OCI-LY7 (cell line): ENCODE measurements at regions not wholly inside any gene's neighbourhood (a gene's known extent, or its start where the extent isn't known, plus 50 kb on each side); places are given as distances from the start of the nearest gene placed in this dataset.

ENCODE experiments used
- BruUV-seq: library from RNA; stranded (reverse); fragments of 400-500 nt; replicated peaks from 2 replicates; lab custom pipeline; 2021; lab: Mats Ljungman, UMichigan
- CTCF ChIA-PET: fragments of 300-600 bp; sonication (Branson Sonifier 250); formaldehyde crosslinking; loops from one replicate; lab custom pipeline; 2022; ENCODE audit warnings: antibody characterized with exemption; ENCODE audit not compliant: unreplicated experiment; lab: Charles Lee
- POLR2A ChIA-PET: fragments of 300-600 bp; sonication (Branson Sonifier 250); formaldehyde crosslinking; loops from one replicate; lab custom pipeline; 2022; ENCODE audit warnings: antibody characterized with exemption; lab: Charles Lee
- DNase-seq: peaks from one replicate; pipeline ENCODE4 v3.0.0-alpha.2; 2015; ENCODE audit warnings: low spot score
- H2AFZ ChIP-seq: fragments of 200-600 bp; sonication (generic), shearing (Covaris generic); 2 replicates; pipeline ENCODE4 v1.6.1; 2014; ENCODE audit warnings: mild to moderate bottlenecking, antibody characterized with exemption, low read length, moderate library complexity
- H3K27ac ChIP-seq: fragments of 200-600 bp; sonication (generic); 2 replicates; pipeline ENCODE4 v1.5.1; 2014; ENCODE audit warnings: mixed run types, low read depth, mild to moderate bottlenecking, moderate library complexity, low read length, inconsistent platforms; ENCODE audit not compliant: poor library complexity, severe bottlenecking
- H3K36me3 ChIP-seq: fragments of 200-600 bp; sonication (generic); 2 replicates; pipeline ENCODE4 v1.6.1; 2014; ENCODE audit warnings: mild to moderate bottlenecking, antibody characterized with exemption, low read length, moderate library complexity, mixed read lengths; ENCODE audit not compliant: insufficient read depth
- H3K4me1 ChIP-seq: fragments of 200-600 bp; sonication (generic); 2 replicates; pipeline ENCODE4 v1.5.1; 2014; ENCODE audit warnings: mild to moderate bottlenecking, low read length; ENCODE audit not compliant: insufficient read depth, poor library complexity, severe bottlenecking
- H3K4me2 ChIP-seq: fragments of 200-600 bp; sonication (generic); 2 replicates; pipeline ENCODE4 v1.6.1; 2014; ENCODE audit warnings: mild to moderate bottlenecking, low read length
- H3K4me3 ChIP-seq: fragments of 200-600 bp; sonication (generic); 2 replicates; pipeline ENCODE4 v1.5.1; 2014; ENCODE audit warnings: mild to moderate bottlenecking, low read depth, low read length; ENCODE audit not compliant: poor library complexity, severe bottlenecking
- H3K79me2 ChIP-seq: fragments of 200-600 bp; sonication (generic); 2 replicates; pipeline ENCODE4 v1.6.1; 2016; ENCODE audit warnings: low read depth, mild to moderate bottlenecking, low read length, moderate library complexity, mixed read lengths; ENCODE audit not compliant: insufficient read depth
- H3K9me2 ChIP-seq: fragments of 200-600 bp; sonication (generic); 2 replicates; pipeline ENCODE4 v1.6.1; 2016; ENCODE audit warnings: mild to moderate bottlenecking, low read length, mixed read lengths; ENCODE audit not compliant: insufficient read depth
- H3K9me3 ChIP-seq: fragments of 200-600 bp; sonication (generic); 2 replicates; pipeline ENCODE4 v1.6.1; 2014; ENCODE audit warnings: mild to moderate bottlenecking, mixed run types, low read length, mixed read lengths
- H4K20me1 ChIP-seq: fragments of 200-600 bp; sonication (generic); 2 replicates; pipeline ENCODE4 v1.6.1; 2014; ENCODE audit warnings: mild to moderate bottlenecking, antibody characterized with exemption, low read length, moderate library complexity, mixed read lengths; ENCODE audit not compliant: insufficient read depth
- CTCF ChIP-seq: fragments of 200-600 bp; sonication (generic); conservative IDR thresholded peaks from 2 replicates; pipeline ENCODE4 v1.5.1; 2014; ENCODE audit warnings: mild to moderate bottlenecking, antibody characterized with exemption, low read length, moderate library complexity, mixed read lengths
- EZH2phosphoT487 ChIP-seq: fragments of 200-600 bp; sonication (generic); IDR thresholded peaks from 2 replicates; pipeline ENCODE4 v1.6.1; 2018; ENCODE audit warnings: low read depth, borderline replicate concordance, mild to moderate bottlenecking, mixed run types, antibody characterized with exemption, low read length, moderate library complexity, mixed read lengths
- intact Hi-C: fragments of 100-400 bp; cut with micrococcal nuclease; formaldehyde crosslinking; loops from one replicate; pipeline ENCODE4 v1.10.0; 2022; ENCODE audit not compliant: unreplicated experiment

- no TSS peak for BruUV-seq
- H3K9me2 ChIP-seq = no peaks in the 10 kb centered on the region
- TF ChIP-seq EZH2phosphoT487 (no peak), CTCF (no peak)
- no peak overlapping the region for H3K27ac ChIP-seq
- no peak overlapping the region for H2AFZ ChIP-seq
- no peaks in the 10 kb centered on the region for H4K20me1 ChIP-seq
- H3K9me3 ChIP-seq = no peaks in the 10 kb centered on the region
- no peak for DNase-seq
- CTCF ChIA-PET = no interaction called here
- POLR2A ChIA-PET = no interaction called here
- intact Hi-C loops = no loop called here
- H3K36me3 ChIP-seq = no peaks in the 10 kb centered on the region
- no peak overlapping the region for H3K4me2 ChIP-seq
- no peaks in the 10 kb centered on the region for H3K79me2 ChIP-seq
- no peak overlapping the region for H3K4me3 ChIP-seq
- H3K4me1 ChIP-seq = no peaks in the 10 kb centered on the region
Observed at GRCh38 chr4:137394018-137394417, 138.3 kb downstream of the PCDH18 start.

- POLR2A ChIA-PET = interaction anchor here (0.6 to 0.7 kb wide), 3 partner anchors 17 to 970 kb away, joined by 3 to 6 read pairs (median 3); no protein-coding TSS in a partner anchor
- no peak overlapping the region for H2AFZ ChIP-seq
- intact Hi-C loops = no loop called here
- no peaks in the 10 kb centered on the region for H3K4me1 ChIP-seq
- CTCF ChIA-PET = no interaction called here
- no peaks in the 10 kb centered on the region for H3K36me3 ChIP-seq
- no peak overlapping the region for H3K4me2 ChIP-seq
- DNase-seq = no peak
- no peak overlapping the region for H3K4me3 ChIP-seq
- no peaks in the 10 kb centered on the region for H3K9me2 ChIP-seq
- no peak for TF ChIP-seq EZH2phosphoT487
- no peak overlapping the region for H3K27ac ChIP-seq
- no TSS peak for BruUV-seq
- H4K20me1 ChIP-seq = no peaks in the 10 kb centered on the region
- no peaks in the 10 kb centered on the region for H3K79me2 ChIP-seq
- H3K9me3 ChIP-seq = no peaks in the 10 kb centered on the region
Observed at GRCh38 chr4:137393044-137393443, 139.2 kb downstream of the PCDH18 start.

DNA sequence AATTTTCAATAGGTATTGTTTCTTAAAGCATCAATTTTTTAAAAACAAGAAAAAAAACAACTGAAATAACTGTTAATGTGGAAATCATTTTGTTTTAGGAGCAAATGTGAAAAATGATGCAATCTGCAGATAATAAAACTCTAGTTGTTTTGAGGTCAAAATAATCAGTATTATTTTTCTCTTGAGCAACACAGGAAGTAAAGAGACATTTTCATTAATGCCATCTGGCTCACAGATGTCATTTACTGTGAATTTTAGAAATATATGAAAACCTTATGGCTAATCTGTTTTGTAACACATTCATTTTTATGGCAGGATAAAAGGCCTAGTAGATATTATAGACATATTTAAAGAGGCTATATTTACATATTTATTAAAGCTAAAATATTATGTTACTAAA lies 141.6 kb downstream of the PCDH18 start:
- Histone ChIP-seq H2AFZ (no peak overlapping the region), H3K9me2 (no peaks in the 10 kb centered on the region), H3K36me3 (no peaks in the 10 kb centered on the region), H3K27ac (no peak overlapping the region), H3K4me2 (no peak overlapping the region), H3K4me1 (no peaks in the 10 kb centered on the region), H4K20me1 (no peaks in the 10 kb centered on the region), H3K4me3 (no peak overlapping the region), H3K9me3 (no peaks in the 10 kb centered on the region), H3K79me2 (no peaks in the 10 kb centered on the region)
- TF ChIP-seq CTCF (no peak), EZH2phosphoT487 (no peak)
- no peak for DNase-seq
- POLR2A ChIA-PET = no interaction called here
- intact Hi-C loops = no loop called here
- no TSS peak for BruUV-seq
- CTCF ChIA-PET = no interaction called here
